ENCODE measurements at regions not wholly inside any gene's neighbourhood (a gene's known extent, or its start where the extent isn't known, plus 50 kb on each side); places are given as distances from the start of the nearest gene placed in this dataset.
A peak's percentile ranks its signal among the peaks of the same experiment; 100 is the strongest.

- TF ChIP-seq MLXIP (CRISPR knock-in tag; IDR thresholded peaks at IDR 0.05; ENCODE audit: borderline replicate concordance) (no peak), GRHL1 (CRISPR knock-in tag; conservative IDR thresholded peaks at IDR 0.05) (no peak), HNRNPUL1 (IDR thresholded peaks at IDR 0.05; ENCODE audit: low read depth, low read length) (no peak), NFRKB (IDR thresholded peaks at IDR 0.05) (no peak), PCBP1 (IDR thresholded peaks at IDR 0.05; ENCODE audit: borderline replicate concordance, low read depth, low read length) (no peak), ZNF17 (CRISPR knock-in tag; IDR thresholded peaks at IDR 0.05) (no peak), TRIM22 (IDR thresholded peaks at IDR 0.05) (no peak), ZBTB7A (CRISPR knock-in tag; IDR thresholded peaks at IDR 0.05) (no peak), MIER3 (CRISPR knock-in tag; IDR thresholded peaks at IDR 0.05; ENCODE audit: borderline replicate concordance) (peak; percentile 73; the same call in 1 of the 2 replicates), PLRG1 (conservative IDR thresholded peaks at IDR 0.05) (no peak), ISL2 (CRISPR knock-in tag; IDR thresholded peaks at IDR 0.05) (peak; percentile 99), ZNF235 (CRISPR knock-in tag; IDR thresholded peaks at IDR 0.05; ENCODE audit: borderline replicate concordance) (no peak), FOXA1 (IDR thresholded peaks at IDR 0.05) (peak; percentile 13; the same call in 1 of the 2 replicates), FOXA1 (CRISPR knock-in tag; IDR thresholded peaks at IDR 0.05) (peak; percentile 79), KLF15 (CRISPR knock-in tag; IDR thresholded peaks at IDR 0.05; ENCODE audit: borderline replicate concordance) (no peak), PITX1 (CRISPR knock-in tag; IDR thresholded peaks at IDR 0.05) (peak; percentile 98), FOSL1 (CRISPR knock-in tag; IDR thresholded peaks at IDR 0.05; ENCODE audit: borderline replicate concordance) (peak; percentile 99), ZKSCAN5 (CRISPR knock-in tag; IDR thresholded peaks at IDR 0.05) (no peak), KLF13 (CRISPR knock-in tag; IDR thresholded peaks at IDR 0.05) (no peak), ZNF350 (CRISPR knock-in tag; IDR thresholded peaks at IDR 0.05; ENCODE audit: borderline replicate concordance, low read depth) (no peak), MXD4 (CRISPR knock-in tag; IDR thresholded peaks at IDR 0.05) (no peak), ZNF337 (CRISPR knock-in tag; IDR thresholded peaks at IDR 0.05; ENCODE audit: borderline replicate concordance, low read depth) (no peak), ZNF331 (CRISPR knock-in tag; IDR thresholded peaks at IDR 0.05) (peak; percentile 54; the same call in 1 of the 2 replicates), KLF6 (CRISPR knock-in tag; IDR thresholded peaks at IDR 0.05) (no peak), ZNF761 (CRISPR knock-in tag; conservative IDR thresholded peaks at IDR 0.05) (no peak), ZNF790 (CRISPR knock-in tag; IDR thresholded peaks at IDR 0.05; ENCODE audit: borderline replicate concordance) (no peak)
Measured at GRCh38 chr1:168801032-168801745, 72.2 kb upstream of the DPT start (continued).
